ENCODE measurements at regions not wholly inside any gene's neighbourhood (a gene's known extent, or its start where the extent isn't known, plus 50 kb on each side); places are given as distances from the start of the nearest gene placed in this dataset.

DNA sequence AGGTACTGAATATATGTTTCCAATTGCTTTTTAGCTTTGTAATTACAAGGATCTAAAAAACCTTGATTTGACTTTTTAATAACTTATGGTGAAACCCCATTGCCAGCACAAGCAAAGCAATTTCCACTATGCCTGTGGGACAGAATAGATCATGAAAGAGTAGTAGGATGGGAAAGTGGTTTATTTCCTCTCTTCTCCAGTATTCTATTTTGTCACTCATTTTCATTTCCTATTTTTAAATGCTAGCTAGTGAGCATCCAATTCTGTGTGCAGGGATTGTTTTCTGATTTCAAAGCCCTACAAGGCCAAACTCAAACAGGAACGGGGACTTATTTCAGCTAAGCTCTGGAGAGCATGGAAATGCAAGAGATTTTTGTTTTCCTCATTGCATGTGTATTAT is 132.0 kb upstream of the TGFBR2 start:
- Histone ChIP-seq H3K4me3 (ENCODE audit: low read depth, low read length) (no peak overlapping the region), H3K4me1 (no peaks in the 10 kb centered on the region; the same call in none of the 2 replicates), H3K36me3 (ENCODE audit: control insufficient read depth, insufficient read depth, low read length) (no peaks in the 10 kb centered on the region), H3K27me3 (replicated peaks; ENCODE audit: control insufficient read depth, insufficient read depth, low read length) (no peaks in the 10 kb centered on the region), H3K9me3 (no peaks in the 10 kb centered on the region)
- Mint-ChIP-seq H3K4me3 (ENCODE audit: unreplicated experiment) (no peak overlapping the region), H3K9me3 (ENCODE audit: unreplicated experiment) (peaks cover 27% of the 10 kb centered on the region), H3K27ac (ENCODE audit: unreplicated experiment) (no peak overlapping the region), H3K27me3 (ENCODE audit: insufficient read depth, unreplicated experiment) (no peaks in the 10 kb centered on the region), H3K4me1 (ENCODE audit: low read depth, unreplicated experiment) (peaks cover 27% of the 10 kb centered on the region), H3K36me3 (ENCODE audit: insufficient read depth, unreplicated experiment) (no peaks in the 10 kb centered on the region)
- CTCF ChIA-PET: no interaction called here
- TF ChIP-seq, protein P1, sequence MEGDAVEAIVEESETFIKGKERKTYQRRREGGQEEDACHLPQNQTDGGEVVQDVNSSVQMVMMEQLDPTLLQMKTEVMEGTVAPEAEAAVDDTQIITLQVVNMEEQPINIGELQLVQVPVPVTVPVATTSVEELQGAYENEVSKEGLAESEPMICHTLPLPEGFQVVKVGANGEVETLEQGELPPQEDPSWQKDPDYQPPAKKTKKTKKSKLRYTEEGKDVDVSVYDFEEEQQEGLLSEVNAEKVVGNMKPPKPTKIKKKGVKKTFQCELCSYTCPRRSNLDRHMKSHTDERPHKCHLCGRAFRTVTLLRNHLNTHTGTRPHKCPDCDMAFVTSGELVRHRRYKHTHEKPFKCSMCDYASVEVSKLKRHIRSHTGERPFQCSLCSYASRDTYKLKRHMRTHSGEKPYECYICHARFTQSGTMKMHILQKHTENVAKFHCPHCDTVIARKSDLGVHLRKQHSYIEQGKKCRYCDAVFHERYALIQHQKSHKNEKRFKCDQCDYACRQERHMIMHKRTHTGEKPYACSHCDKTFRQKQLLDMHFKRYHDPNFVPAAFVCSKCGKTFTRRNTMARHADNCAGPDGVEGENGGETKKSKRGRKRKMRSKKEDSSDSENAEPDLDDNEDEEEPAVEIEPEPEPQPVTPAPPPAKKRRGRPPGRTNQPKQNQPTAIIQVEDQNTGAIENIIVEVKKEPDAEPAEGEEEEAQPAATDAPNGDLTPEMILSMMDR (IDR thresholded peaks at IDR 0.05; ENCODE audit: insufficient read depth in 1 of 2, low read depth in 1 of 2, low read length in 1 of 2, severe bottlenecking in 1 of 2, unreplicated experiment in 1 of 2): no peak
- BruUV-seq (replicated peaks): no TSS peak
- POLR2A ChIA-PET: no interaction called here
- DNase-seq: no peak
- intact Hi-C loops (cut with micrococcal nuclease; ENCODE audit: unreplicated experiment): no loop called here

DNA sequence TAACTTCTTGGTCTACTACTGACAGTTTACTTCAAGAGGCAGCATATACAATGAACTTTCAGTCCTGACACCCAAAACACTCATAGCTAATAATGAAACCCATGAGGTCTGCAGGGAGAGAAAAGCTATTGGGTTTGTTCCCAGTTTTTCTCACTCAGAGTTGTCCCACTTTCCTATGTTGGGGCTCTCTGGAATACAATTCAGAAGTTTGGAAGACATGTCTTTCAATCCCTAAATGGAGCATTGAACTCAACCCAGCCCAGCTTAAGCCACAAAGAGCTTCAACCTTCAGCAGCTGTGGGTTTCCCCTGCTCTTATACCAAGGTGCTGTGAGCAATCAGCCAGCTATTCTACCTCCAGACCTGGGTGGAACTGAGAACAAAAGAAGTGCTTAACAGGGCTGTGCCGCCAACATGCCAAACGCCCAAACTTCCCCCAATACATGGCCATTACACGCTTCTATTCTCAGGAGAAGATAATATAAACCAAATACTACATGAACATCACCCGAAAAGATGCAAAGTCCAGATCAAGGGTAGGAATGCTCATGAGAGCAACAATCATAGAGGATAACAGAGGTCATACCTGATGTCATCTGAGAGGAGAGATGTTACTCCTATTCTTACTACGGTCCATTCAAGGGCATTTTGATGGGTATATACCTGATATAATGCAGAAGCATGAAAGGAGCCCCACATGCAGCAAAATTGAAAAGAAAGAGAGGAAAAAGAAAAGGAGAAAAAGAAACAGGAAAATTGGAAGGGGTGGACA is 131.2 kb upstream of the TGFBR2 start:
- DNase-seq: no peak
- intact Hi-C loops (cut with micrococcal nuclease; ENCODE audit: unreplicated experiment): no loop called here
- peaks cover 27% of the 10 kb centered on the region for H3K4me1 Mint-ChIP-seq (ENCODE audit: low read depth, unreplicated experiment)
- no peak overlapping the region for H3K27ac Mint-ChIP-seq (ENCODE audit: unreplicated experiment)
- CTCF ChIA-PET: no interaction called here
- Histone ChIP-seq H3K27me3 (replicated peaks; ENCODE audit: control insufficient read depth, insufficient read depth, low read length) (no peaks in the 10 kb centered on the region), H3K9me3 (no peaks in the 10 kb centered on the region), H3K36me3 (ENCODE audit: control insufficient read depth, insufficient read depth, low read length) (no peaks in the 10 kb centered on the region), H3K4me3 (ENCODE audit: low read depth, low read length) (no peak overlapping the region), H3K4me1 (no peaks in the 10 kb centered on the region; the same call in none of the 2 replicates)
- POLR2A ChIA-PET: no interaction called here
- H3K9me3 Mint-ChIP-seq (ENCODE audit: unreplicated experiment): peaks cover 33% of the 10 kb centered on the region
- no TSS peak for BruUV-seq (replicated peaks)
- no peak overlapping the region for H3K4me3 Mint-ChIP-seq (ENCODE audit: unreplicated experiment)
- no peaks in the 10 kb centered on the region for H3K27me3 Mint-ChIP-seq (ENCODE audit: insufficient read depth, unreplicated experiment)
- no peaks in the 10 kb centered on the region for H3K36me3 Mint-ChIP-seq (ENCODE audit: insufficient read depth, unreplicated experiment)
- TF ChIP-seq, protein P1 (IDR thresholded peaks at IDR 0.05; ENCODE audit: insufficient read depth in 1 of 2, low read depth in 1 of 2, low read length in 1 of 2, severe bottlenecking in 1 of 2, unreplicated experiment in 1 of 2): no peak

DNA sequence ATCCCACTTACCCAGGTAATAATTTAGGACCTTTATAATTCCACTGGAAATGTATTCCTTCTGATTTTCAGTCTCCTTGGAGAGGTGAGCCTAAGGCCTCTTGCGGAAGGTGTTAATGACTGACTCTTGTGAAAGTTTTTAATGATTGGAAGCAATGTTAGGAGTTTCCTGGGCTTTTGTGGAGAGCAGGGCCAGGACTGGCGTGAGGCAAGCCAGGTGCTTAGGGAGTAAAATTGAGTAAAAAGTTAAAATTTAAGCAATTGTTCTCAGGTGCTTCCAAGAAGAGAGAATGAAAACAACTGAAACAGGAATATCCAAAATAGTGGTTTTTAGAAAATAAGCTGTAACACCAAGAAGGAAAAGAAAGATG is 130.6 kb upstream of the TGFBR2 start:
- POLR2A ChIA-PET: no interaction called here

More for the DNA sequence above, 130.6 kb upstream of the TGFBR2 start:
- Histone ChIP-seq H3K4me1 (no peaks in the 10 kb centered on the region; the same call in none of the 2 replicates), H3K36me3 (ENCODE audit: control insufficient read depth, insufficient read depth, low read length) (no peaks in the 10 kb centered on the region), H3K27me3 (replicated peaks; ENCODE audit: control insufficient read depth, insufficient read depth, low read length) (no peaks in the 10 kb centered on the region), H3K9me3 (no peaks in the 10 kb centered on the region), H3K4me3 (ENCODE audit: low read depth, low read length) (no peak overlapping the region)
- CTCF ChIA-PET: no interaction called here
- Mint-ChIP-seq H3K4me3 (ENCODE audit: unreplicated experiment) (no peak overlapping the region), H3K27ac (ENCODE audit: unreplicated experiment) (no peak overlapping the region), H3K4me1 (ENCODE audit: low read depth, unreplicated experiment) (peaks cover 21% of the 10 kb centered on the region), H3K27me3 (ENCODE audit: insufficient read depth, unreplicated experiment) (no peaks in the 10 kb centered on the region), H3K9me3 (ENCODE audit: unreplicated experiment) (peaks cover 33% of the 10 kb centered on the region), H3K36me3 (ENCODE audit: insufficient read depth, unreplicated experiment) (no peaks in the 10 kb centered on the region)
- TF ChIP-seq, protein P1 (IDR thresholded peaks at IDR 0.05; ENCODE audit: insufficient read depth in 1 of 2, low read depth in 1 of 2, low read length in 1 of 2, severe bottlenecking in 1 of 2, unreplicated experiment in 1 of 2): no peak
- intact Hi-C loops (cut with micrococcal nuclease; ENCODE audit: unreplicated experiment): no loop called here
- BruUV-seq (replicated peaks): no TSS peak
- DNase-seq: no peak

Measured in Caco-2 (cell line).